Choroid plexus epithelial cell (primary cell): ENCODE measurements at regions not wholly inside any gene's neighbourhood (a gene's known extent, or its start where the extent isn't known, plus 50 kb on each side); places are given as distances from the start of the nearest gene placed in this dataset.

ENCODE experiments used
- DNase-seq: peaks from one replicate; pipeline ENCODE4 v3.0.0-alpha.2; 2010; ENCODE audit warnings: low read depth
- H3K4me3 ChIP-seq: 2 replicates; pipeline ENCODE4 v1.5.1; 2011; ENCODE audit warnings: low read depth, mild to moderate bottlenecking, control low read depth, low read length, moderate library complexity
- TF ChIP-seq, protein P1 (sequence below): conservative IDR thresholded peaks from 2 replicates; pipeline ENCODE4 v1.5.1; 2011; ENCODE audit warnings: low read depth, mild to moderate bottlenecking, control low read depth, inconsistent platforms, low read length, moderate library complexity

DNA sequence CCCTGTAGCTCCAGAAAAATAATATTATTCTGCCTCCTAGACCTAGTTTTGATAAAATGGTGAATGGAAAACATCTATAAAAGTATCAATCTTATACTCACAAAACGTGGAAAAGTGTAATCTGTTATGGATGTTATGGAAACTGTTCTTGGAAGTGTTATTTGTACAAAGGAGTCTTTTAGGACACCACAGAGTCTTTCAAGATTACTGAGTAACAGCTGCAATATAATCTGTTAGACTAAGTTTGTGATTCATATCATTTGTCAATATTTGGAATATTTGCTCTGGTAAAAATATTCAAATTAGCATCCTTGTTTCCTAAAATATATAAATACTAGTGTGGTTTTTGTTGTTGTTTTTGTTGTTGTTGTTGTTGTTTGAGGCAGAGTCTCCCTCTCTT is 87.9 kb downstream of the RAD51AP2 start:
- no peak for DNase-seq
- H3K4me3 ChIP-seq, result no peak overlapping the region
- TF ChIP-seq, protein P1, sequence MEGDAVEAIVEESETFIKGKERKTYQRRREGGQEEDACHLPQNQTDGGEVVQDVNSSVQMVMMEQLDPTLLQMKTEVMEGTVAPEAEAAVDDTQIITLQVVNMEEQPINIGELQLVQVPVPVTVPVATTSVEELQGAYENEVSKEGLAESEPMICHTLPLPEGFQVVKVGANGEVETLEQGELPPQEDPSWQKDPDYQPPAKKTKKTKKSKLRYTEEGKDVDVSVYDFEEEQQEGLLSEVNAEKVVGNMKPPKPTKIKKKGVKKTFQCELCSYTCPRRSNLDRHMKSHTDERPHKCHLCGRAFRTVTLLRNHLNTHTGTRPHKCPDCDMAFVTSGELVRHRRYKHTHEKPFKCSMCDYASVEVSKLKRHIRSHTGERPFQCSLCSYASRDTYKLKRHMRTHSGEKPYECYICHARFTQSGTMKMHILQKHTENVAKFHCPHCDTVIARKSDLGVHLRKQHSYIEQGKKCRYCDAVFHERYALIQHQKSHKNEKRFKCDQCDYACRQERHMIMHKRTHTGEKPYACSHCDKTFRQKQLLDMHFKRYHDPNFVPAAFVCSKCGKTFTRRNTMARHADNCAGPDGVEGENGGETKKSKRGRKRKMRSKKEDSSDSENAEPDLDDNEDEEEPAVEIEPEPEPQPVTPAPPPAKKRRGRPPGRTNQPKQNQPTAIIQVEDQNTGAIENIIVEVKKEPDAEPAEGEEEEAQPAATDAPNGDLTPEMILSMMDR, result no peak

DNA sequence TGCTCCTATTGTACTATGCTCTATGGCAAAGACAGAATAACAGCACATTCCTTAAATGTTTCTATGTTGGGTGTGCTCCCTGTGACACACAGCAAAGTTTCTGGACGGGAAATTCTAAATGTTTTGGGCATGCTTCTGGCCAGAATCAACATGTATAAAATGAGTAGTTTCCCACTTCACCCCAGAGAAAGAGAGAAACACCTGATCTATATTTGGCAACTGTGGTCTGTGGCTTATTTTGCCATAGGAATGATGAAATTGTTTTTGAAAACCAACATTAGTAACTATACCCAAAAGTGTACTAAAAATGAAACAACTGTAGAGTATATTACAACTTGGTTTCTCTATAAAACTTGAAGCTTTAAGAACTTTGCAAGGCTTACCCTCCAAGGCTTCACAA is 89.1 kb downstream of the RAD51AP2 start:
- no peak overlapping the region for H3K4me3 ChIP-seq
- DNase-seq, result peak; percentile 56
- TF ChIP-seq, protein P1, result no peak

DNA sequence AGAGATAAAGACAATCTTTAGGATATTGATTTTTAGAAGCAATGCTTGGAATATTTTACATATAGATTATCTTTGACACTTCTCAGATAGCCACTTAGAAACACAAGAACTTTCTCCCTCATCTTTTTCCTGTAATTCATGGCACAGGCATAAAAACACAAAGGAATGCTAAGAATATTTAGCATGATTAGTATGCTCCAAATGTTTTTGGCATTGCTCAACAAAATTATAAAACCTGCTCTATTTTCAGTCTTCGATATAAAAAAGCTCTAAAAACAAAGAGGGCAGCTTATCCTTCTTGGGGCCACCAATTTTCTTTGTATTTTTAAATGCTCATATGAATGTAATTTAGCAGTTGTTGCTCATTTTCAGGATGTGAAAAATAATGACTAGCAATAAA is 90.8 kb downstream of the RAD51AP2 start:
- TF ChIP-seq, protein P1, result no peak
- H3K4me3 ChIP-seq, result no peak overlapping the region
- DNase-seq, result no peak

DNA sequence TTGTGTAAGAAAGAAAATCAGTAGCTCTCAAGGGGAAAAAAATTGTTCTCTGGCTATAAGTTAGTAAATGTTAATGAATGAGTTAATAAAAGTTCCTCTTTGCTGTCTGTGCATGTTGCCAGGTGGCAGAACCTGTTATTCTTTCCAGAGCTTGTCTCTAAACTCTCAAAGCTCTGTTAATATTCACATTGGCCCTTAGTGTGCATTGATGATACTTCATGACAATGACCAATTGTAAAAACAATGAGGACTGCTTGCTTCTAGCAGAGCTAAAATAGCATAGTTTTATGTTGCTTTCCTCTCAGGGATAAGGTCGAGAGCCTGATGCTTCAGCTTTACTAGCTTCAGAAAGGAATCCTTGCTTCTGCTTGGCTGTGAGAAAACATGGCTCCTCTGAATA is 91.5 kb downstream of the RAD51AP2 start:
- TF ChIP-seq, protein P1, result no peak
- no peak for DNase-seq
- H3K4me3 ChIP-seq, result no peak overlapping the region

DNA sequence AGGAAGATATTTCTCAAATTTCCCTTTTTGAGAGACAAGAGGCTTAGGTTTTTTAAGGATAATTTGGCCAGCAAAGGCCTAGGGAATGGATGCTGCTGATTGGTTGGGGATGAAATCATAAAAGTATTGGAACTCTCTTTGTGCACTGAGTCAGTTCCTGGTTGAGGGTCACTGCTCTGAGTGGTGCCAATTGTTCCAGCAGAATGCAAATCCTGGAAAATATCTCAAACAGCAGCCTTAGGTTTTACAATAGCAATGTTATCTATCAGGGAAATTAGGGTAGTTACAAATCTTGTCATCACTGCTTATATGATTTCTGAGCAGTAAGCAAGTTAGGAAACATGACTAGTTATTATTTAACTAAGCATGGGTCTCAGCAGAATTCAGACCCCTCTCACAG is 96.2 kb downstream of the RAD51AP2 start:
- TF ChIP-seq, protein P1, result no peak
- DNase-seq, result no peak
- no peak overlapping the region for H3K4me3 ChIP-seq

DNA sequence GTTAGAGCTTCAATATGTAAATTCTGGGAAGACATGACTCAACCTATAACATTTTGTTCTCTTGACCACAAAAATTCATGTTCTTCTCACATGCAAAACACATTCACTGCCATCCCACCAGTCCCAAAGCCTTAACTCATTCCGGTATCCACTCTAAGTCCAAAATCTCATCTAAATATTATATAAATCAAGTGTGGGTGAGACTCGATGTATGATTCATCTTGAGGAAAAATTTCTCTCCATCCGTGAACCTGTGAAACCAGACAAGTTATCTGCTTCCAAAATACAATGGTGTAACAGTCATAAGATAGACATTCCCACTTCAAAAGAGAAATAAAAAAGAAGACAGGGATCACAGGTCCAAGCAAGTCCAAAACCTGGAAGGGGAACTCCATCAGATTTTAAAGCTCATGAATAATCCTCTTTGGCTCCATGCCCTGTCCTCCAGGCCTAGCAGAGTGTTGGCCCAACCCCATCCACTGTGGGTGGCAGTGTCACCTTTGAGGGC is 101.3 kb downstream of the RAD51AP2 start:
- TF ChIP-seq, protein P1, result no peak
- DNase-seq, result peak; percentile 81
- no peak overlapping the region for H3K4me3 ChIP-seq

DNA sequence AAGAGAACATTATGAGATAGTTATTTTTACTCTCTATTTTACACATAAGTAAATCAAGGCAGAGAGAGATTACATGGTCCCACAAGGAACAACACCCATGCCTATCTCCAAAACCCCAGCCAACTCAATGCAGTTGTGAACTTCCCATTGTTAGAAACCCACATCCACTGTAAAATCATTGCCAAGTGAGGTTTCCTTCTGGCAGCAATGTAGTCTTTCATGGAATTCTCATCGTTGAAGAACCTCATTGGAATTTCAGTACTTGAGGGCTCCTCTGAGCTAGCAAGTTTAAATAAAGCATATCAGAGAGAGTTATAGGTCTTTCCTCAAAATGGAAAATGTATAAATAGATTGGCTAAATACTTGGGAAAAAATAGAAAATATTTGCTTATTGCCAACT is 105.2 kb downstream of the RAD51AP2 start:
- DNase-seq, result no peak
- TF ChIP-seq, protein P1, result no peak
- no peak overlapping the region for H3K4me3 ChIP-seq
